ENCODE measurements at regions not wholly inside any gene's neighbourhood (a gene's known extent, or its start where the extent isn't known, plus 50 kb on each side); places are given as distances from the start of the nearest gene placed in this dataset.

GRCh38 chr15:93249623-93250022 lies 160.6 kb upstream of the RGMA start:
- DNase-seq: no peak

GRCh38 chr15:93247466-93248121 lies 158.6 kb upstream of the RGMA start:
- DNase-seq: peak in 1 of 2 donors; percentile 4

GRCh38 chr15:93246266-93247242 lies 157.5 kb upstream of the RGMA start:
- DNase-seq: no peak

GRCh38 chr15:93245661-93246042 lies 156.6 kb upstream of the RGMA start:
- no peak for DNase-seq

- DNase-seq: no peak
Observed at GRCh38 chr15:93244696-93245660, 156.0 kb upstream of the RGMA start.

- DNase-seq: no peak
Observed at GRCh38 chr15:93243573-93243972, 154.6 kb upstream of the RGMA start.

- no peak for DNase-seq
Observed at GRCh38 chr15:93241696-93242585, 152.9 kb upstream of the RGMA start.

GRCh38 chr15:93239993-93240392 lies 151.0 kb upstream of the RGMA start:
- no peak for DNase-seq

GRCh38 chr15:93239591-93239990 lies 150.6 kb upstream of the RGMA start:
- no peak for DNase-seq

- no peak for DNase-seq
Observed at GRCh38 chr15:93238641-93239040, 149.6 kb upstream of the RGMA start.

GRCh38 chr15:93235926-93236780 lies 147.1 kb upstream of the RGMA start:
- DNase-seq: peak in 1 of 2 donors; percentile 9

GRCh38 chr15:93235269-93235668 lies 146.3 kb upstream of the RGMA start:
- no peak for DNase-seq

- no peak for DNase-seq
Observed at GRCh38 chr15:93233710-93234109, 144.7 kb upstream of the RGMA start.

GRCh38 chr15:93232845-93233244 lies 143.8 kb upstream of the RGMA start:
- no peak for DNase-seq

GRCh38 chr15:93231994-93232393 lies 143.0 kb upstream of the RGMA start:
- DNase-seq: no peak

GRCh38 chr15:93231261-93231925 lies 142.4 kb upstream of the RGMA start:
- no peak for DNase-seq

- no peak for DNase-seq
Observed at GRCh38 chr15:93228546-93228945, 139.5 kb upstream of the RGMA start.

GRCh38 chr15:93223803-93224202 lies 134.8 kb upstream of the RGMA start:
- DNase-seq: no peak

GRCh38 chr15:93221759-93222158 lies 132.7 kb upstream of the RGMA start:
- DNase-seq: no peak

- DNase-seq: no peak
Observed at GRCh38 chr15:93219859-93220420, 130.9 kb upstream of the RGMA start.
